ENCODE measurements at regions not wholly inside any gene's neighbourhood (a gene's known extent, or its start where the extent isn't known, plus 50 kb on each side); places are given as distances from the start of the nearest gene placed in this dataset.

DNA sequence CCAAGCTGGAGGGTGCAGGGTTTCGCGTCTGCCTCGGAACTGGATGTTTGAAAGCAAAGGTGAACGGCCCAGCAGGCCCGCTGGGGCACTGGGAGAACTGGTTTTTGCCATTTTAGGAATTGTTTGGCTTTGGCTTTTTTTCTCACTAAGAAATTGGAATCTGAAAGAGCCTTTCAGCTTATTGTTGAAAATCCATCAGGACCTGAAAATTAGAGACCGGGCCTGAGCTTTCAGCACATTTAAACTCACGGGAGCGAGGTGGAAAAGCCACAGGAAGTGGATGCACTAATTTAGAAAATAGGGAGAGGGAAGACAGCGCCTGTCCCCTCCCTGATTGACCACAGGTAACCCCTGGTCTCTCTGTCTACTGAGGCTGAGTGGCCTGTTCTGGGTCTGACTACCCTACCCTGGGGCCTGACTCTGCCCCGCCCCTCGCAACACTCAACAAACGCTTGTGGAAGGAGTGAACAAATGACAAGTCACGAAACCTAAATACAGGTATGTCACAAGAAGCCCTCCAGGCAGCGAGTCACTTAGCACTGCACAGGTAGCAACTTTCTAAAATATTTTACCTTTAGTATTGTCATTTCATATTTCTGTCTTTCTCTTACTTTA lies 100.3 kb upstream of the MBOAT2 start:
- DNase-seq = no peak

DNA sequence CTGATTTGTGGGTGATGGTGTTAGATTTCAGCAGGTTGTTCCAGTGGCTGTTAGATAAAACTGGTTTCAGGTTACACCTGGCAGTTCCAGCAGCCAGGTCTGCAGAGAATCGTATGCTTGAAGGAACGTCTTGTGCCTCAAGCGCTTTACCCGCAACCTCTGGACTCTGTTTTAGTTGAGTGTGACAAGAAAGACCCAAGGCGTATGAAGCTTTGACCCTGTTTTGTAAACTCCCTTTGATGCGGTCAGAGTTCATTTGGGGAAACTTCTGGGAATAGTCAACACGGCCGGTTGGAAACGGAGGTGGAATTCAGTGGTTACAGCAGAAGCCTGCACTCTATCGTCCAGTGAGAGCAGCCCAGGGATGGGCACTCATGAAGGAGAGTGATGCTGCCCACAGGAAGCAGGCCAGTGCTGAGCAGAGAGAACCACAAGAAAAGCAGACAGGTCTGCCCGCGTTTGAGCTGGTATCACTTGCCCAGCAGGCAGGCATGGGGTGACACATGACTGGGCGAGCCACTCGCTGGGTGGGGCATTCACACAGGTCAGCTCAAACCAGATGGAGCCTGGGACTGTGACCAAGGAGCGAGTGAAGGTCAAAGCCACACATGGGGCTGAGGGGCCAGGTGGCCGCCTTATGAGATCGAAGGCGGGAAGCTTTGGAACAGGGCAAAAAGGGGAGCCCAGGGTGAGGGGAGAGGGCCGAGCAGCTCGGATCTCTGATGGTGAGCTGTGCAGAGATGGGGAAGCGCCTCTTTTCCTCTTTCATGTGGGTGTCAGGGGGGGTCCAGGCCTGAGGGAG lies 99.6 kb upstream of the MBOAT2 start:
- no peak for DNase-seq

DNA sequence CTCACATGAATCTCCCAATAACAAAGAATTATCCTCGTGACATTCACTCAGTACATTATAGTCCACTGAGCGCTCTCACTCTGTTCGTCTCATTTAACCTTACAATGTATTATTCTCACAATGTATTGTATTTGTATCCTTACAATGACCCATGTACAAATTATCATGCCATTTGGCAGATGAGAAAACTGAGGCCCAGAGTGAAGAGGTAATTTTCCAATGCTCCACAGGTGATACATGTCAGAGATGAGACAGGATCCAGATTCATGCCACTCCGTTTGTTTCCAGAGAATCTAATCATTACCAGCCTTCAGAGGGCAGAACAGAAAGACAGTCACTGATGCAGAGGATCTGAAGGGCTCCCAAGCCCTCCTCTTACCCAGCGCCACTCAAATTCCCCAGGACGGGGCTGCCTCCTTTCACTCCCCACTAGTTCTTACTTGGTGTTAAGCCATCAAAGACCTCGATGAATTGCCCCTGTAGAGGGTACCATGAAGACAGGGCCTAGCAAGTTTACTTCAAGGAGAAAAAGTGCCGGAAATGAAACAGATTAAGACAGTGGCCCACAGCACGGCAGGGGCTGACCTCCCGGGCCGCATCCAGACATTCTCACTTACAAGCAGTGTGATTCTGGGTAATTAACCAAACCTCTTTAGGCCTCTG lies 98.4 kb upstream of the MBOAT2 start:
- no peak for DNase-seq

DNA sequence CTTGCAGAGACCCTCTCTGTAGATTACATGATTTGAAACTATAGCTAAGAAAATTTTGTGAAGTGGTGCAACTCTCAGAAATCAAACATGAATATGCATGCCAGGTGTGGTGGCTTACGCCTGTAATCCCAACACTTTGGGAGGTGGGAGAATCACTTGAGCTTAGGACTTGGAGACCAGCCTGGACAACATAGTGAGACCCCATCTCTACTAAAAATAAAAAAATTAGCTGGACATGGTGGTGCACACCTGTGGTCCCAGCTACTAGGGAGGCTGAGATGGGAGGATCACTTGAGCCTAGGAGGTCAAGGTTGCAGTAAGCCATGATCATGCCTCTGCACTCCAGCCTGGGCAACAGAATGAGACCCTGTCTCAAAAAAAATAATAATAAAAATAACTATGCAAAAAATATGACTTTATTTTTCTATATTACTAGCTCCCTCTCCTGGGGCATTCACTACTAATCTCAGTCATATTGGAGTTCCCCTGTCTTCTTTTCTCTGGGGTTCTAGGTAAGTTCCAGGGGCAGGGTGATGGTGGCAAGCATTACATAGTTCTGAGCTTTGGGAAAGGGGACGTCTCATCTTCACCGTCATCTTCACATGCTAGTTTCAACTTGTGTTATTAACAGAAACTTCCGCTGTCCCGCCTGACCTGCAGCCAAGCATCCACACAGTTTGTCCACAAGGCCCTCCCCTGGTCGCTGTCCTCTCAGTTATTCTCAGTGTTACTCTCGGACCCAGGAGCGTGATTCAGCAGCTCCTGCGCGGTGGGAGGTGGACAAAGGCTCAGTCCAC lies 96.8 kb upstream of the MBOAT2 start:
- no peak for DNase-seq

DNA sequence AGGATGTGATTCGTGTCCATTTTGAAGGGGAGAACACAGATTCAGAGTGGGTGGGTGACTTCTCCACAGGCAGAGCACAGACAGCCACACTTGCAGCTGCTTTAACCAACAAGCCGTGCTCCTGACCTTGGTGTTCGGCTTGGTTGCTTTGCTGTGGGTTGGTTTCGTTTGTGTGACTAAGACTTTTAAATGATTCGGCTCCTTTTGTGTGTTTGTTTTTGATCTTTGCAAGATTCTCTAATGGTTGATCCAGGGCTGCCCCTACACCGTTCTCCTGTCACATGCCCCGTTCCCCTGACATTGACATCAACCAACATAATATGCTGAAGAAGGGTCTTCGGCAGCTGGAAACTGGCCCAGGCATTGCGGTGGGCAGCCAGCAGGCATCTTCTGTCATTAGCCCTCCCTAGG lies 95.9 kb upstream of the MBOAT2 start:
- no peak for DNase-seq

DNA sequence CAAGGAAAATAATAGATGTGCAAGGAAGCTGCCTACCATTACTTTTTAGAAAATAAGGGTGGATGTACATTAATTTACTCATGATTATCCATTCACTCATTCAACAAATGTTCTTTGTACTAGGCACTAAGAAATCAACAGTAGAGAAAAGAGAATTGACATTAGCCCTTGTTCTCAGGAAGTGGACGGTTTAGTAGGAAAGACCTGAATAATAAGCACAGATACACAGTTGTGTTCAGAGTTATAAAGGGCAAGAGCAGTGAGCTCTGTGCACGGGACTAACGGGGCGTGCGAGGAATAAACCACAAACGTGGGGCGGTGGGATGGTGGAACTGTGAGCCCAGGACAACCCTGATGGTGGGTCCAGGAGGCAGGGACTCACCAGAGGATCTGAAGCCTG lies 94.4 kb upstream of the MBOAT2 start:
- no peak for DNase-seq

DNA sequence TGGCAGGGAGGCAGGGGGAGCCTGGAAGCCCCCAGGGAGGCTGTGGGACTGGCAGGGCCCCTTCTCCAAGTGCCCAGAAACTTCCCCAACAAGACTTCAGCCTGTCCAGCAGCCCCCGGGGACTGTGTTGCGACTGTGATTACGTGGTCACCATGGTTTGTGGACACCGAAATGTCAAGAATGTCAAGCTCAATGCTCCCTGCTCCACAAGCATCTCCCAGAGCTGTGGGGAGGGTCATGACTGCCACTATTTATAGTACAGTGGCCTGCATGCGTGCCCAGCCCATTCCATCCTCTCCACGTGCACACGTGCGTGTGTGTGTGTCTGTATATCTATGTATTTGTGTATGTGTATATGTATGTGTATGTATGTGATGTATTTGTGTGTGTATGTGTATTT lies 93.8 kb upstream of the MBOAT2 start:
- no peak for DNase-seq

DNA sequence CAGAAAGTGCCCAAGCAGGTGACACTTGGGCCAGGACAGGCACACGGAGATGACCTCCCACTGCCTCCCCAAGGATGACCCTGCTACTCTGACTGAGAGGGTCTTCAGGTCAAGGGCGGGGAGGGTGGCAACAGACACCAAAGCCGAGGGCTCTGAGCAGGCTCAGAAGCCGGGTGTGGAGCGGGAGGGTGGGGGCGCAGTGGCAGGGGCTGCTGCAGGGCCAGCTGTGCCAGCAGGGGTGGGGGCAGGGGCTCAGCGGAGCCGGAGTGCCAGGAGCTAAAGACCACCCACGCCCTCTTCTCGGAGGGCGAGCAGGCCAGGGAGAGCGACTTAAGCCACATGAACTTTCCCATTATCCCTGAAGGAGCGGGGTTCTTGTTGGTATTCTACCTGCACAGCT lies 93.3 kb upstream of the MBOAT2 start:
- no peak for DNase-seq

DNA sequence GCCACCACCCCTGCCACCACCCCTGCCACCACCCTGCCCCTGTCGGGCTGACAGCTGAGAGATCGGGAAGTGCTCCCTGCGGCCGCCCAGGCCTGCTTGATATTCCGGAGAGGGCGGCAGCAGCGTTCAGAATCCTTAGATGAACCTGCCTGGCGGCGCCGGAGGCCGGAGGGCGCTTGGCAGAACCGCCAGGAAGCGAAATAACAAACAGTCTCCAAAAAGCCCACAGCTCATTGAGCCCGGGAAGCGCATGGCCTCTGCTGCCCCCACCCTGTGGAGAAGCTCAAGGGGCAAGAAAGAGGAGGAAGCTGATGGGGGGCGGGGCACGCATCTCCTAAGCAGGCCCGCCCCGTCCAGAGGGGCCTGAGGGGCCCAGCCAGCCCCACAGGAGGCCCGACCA lies 92.2 kb upstream of the MBOAT2 start:
- DNase-seq = no peak

DNA sequence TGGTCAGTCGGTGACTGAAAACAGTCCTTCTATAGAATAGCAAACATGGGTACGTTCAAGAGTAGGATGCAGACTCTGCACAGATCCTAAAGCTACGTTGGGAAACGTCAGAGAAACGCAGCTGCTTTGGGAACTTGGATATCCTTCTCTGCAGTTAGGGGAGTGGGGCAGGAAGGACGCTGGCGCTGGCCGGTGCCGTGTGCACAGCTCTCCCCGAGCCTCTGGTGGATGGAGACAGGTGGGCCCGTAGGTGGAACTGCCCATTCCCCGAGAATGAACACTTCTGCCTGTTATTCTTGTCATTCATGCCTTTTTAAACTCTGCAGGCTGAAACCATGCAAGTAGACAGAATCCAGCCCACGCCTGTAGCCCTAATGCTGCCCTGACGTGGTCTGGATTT lies 91.7 kb upstream of the MBOAT2 start:
- no peak for DNase-seq

DNA sequence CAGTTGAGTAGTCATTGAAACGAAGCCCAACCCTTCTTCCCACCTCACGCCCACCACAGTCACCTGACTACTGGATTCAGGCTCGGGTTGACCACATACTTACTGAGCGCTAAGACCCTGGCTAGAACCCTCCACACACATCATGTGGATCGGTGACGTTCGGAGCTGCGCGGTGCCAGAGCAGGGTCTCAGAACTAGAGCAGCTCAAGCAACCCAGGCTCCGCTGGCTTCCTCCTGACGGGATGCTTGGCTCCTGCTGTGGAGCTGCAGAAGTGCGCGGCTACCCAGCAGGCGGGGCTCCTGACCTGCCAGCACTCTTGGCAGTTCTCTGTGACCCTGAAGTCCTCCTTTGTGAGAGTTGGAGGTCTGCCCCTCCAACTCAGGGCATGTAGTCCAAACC lies 90.6 kb upstream of the MBOAT2 start:
- no peak for DNase-seq

DNA sequence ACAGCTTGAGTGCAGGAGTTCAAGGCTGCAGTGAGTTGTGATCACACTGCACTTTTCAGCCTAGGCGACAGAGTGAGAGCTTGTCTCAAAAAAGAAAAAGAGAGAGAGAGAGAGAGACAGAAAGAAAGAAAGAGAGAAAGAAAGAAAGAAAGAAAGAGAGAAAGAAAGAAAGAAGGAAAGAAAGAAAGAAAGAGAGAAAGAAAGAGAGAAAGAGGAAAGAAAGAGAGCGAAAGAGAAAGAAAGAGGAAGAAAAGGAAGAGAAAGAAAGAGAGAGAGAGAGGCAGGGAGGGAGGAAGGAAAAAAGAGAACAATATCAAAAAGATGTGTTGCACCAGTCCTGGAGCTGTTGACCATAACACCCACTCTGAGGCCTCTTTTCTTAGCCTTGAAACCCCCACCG lies 89.8 kb upstream of the MBOAT2 start:
- DNase-seq = no peak

DNA sequence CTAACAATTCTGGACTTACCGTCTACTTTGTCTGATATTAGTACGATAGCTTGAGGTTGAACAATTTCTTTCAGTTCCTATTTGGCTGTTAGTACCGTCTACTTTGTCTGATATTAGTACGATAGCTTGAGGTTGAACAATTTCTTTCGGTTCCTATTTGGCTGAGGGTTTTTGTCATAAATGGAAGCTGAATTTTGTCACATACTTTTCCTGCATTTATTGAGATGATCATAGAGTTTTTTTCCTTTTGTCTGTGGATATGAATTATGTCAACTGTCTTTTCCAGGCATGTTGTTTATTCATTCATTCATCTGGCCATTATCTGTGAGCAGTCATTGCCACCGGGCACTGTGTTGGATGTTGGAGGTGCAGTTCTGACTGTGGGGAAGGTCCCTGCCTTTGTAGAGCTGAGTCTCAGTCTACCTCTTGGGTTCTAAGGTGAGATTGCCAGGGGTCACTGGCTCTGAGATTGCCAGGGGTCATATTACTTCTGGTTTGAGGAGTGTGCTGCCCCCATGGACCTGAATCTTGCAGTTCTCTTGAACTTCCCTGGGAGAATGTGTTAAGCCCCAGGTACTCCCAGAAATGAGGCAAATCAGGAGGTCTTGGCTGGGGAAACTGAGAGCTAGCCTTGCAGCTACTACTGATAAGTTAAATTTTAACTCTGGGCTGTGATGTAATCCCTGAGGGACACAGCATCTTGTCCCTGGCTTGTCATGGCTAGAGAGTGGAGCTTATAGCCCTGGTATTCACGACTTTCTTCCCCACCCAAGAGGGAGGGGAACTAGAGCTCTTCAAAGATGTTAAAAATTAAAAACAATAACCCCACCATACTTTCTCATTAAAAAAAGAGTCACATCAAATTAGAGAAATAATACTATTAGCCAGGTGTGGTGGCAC lies 89.1 kb upstream of the MBOAT2 start:
- no peak for DNase-seq

DNA sequence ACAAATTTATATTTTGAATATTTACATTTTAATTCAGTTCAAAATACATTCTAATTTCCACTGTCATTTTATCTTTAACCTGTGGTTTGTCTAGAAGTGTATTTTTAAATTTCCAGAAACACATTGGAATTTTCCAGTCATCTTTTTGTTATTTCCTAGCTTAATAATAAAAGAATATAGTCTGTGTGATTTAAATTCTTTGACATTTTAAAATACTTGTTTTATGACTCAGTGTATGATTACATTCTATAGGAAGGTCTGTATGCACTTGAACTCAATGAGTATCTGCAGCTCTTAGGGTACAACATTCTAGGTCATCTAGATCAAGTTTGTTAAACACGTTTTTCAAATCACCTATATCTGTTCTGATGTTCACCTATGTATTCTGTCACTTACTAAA lies 88.3 kb upstream of the MBOAT2 start:
- DNase-seq = no peak

DNA sequence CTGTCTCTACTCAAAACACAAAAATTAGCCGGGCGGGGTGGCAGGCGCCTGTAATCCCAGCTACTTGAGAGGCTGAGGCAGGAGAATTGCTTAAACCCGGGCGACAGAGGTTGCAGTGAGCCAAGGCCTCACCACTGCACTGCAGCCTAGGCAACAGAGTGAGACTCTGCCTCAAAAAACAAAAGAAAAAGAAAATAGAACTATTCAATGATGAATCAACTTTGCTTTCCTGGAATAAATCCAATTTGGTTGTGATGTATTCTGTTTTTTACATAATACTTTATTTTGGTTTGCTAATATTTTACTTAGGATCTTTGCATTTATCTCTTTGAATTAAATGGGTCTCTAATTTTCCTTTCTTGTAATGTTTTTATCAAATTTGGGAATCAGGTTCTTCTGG lies 86.3 kb upstream of the MBOAT2 start:
- DNase-seq = no peak

DNA sequence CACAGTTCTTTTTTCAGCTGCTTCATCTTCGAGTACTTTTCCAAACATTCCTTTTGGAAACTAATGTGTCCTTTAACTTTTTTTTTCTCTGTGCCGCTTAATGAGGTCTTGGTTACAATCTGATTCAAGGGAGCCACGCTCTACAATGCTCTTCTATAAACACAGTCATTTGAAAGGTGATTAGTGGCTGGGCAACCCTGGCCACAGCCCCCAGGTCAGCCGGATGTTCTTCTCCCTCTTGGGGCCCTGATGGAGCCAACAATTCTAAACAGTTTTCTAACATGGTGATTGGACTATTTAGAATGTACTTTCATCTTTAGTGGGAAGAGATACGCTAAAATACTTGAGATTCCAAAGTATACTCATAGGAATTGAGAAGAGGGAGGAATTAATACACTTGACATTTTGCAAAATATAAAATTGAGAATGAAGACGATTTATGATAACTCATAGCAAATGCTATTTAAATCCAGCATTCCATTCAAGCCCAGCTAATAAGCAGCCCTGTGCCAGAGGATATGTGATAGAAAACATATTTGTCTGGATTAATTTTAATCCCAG lies 83.7 kb upstream of the MBOAT2 start:
- no peak for DNase-seq

DNA sequence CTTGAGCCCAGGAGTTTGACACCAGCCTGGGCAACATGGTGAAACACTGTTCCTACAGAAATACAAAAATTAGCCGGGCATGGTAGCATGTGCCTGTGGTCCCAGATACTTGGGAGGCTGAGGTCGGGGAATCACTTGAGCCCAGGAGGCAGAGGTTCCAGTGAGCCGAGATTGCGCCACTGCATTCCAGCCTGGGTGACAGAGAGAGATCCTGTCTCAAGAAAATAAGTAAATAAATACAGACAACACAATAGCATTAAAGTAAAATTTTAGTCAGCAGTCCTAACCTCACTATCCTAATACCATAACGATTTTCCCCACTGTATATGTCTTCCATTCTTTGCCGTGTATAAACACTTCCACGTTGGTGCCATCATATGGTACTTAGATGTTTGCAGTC lies 83.0 kb upstream of the MBOAT2 start:
- DNase-seq = no peak

DNA sequence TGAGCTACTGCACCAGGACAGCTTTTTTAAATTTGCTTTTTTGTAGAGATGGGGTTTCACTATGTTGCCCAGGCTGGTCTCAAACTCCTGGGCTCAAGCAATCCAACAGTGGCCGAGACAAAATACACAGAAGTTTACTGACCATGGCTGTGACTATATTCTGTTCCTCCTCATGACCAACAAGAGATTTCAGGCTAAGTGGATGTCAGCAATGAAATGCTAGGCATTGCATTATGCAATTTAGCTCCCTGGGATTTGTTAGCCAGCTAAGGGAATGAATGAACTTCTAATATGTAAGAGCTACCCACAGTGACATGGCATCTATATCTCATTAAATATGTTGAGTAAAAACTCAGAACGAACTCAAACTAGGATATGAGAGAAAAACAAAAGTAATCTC lies 81.9 kb upstream of the MBOAT2 start:
- DNase-seq = no peak

DNA sequence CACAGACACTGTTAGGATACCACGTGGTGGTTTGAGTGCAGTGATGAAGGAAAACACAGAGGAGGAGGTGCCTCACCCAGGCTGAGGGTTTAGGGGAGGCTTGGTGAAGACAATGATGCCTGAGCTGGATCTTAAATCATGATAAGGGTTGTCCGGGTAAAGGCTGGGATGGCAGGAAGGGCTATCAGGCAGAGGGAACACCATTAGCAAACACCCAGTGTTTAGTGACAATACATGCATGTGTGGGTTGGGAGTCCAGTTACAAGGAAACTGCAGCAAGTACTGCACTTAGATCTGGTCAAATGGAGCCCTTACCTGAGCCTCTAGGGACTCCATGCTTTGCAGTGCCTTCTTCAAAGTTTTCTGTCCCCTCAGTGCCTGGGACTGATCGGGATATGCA lies 79.8 kb upstream of the MBOAT2 start:
- no peak for DNase-seq

DNA sequence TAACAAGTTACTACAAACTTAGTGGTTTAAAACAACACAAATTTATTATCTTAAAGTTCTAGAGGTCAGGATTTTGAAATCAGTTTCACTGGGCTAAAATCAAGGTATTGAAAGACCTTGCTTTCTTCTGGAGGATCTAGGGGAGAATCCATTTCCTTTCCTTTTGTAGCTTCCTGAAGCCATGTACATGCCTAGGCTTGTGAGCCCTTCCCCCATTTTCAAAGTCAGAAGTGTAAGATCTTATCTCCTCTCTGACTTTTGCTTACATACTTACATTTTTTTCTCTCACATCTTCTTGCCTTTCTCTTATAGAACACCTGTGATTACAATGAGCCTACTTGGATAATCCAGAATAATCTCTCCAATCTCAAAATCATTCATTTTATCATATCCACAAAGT lies 78.7 kb upstream of the MBOAT2 start:
- no peak for DNase-seq

DNA sequence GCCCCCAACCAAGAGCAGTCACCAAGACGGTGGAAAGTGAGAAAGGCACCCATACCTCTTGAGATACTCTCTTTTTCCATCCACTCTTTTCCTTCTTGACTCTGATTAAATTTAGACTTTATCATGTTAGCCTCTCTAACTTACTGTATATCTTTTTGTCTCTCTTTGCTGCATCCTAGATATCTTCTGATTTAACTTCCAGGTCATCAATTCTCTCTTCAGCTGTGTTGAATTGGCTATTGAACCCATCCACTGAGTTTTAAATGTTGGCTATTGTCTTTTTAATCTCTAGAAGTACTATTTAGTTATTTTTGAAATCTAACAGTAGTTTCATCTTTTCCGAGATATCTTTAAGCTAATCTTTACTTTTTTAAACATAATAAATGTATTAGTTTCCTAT lies 78.3 kb upstream of the MBOAT2 start:
- DNase-seq = no peak

DNA sequence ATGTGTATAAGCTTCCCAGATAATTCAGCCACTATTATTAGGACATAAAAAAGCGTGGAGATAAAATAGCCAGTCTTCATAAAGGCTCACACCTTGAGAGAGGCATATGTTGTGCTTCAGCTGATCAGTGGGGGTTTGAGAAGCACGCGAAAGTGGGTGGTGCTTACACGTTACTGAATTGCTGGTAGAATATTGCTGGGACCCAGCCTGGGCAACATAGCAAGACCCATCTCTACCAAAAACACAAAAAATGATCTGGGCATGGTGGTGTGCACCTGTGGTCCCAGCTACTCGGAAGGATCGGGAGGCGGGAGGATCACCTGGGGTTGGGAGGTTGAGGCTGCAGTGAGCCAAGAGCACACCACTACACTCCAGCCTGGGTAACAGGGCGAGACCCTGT lies 74.9 kb upstream of the MBOAT2 start:
- no peak for DNase-seq

Data from CD4-positive, alpha-beta T cell treated with Interleukin-4 for 1 hour (primary cell).